Common myeloid progenitor, CD34-positive (primary cell): ENCODE measurements at regions not wholly inside any gene's neighbourhood (a gene's known extent, or its start where the extent isn't known, plus 50 kb on each side); places are given as distances from the start of the nearest gene placed in this dataset.

Experiments
- CTCF ChIA-PET: fragments of 350-600 bp; sonication (Branson Sonifier 250); formaldehyde crosslinking; loops from one replicate; lab custom pipeline; 2021; ENCODE audit warnings: antibody characterized with exemption; lab: Charles Lee
- POLR2A ChIA-PET: fragments of 350-600 bp; sonication (Branson Sonifier 250); formaldehyde crosslinking; loops from one replicate; lab custom pipeline; 2021; ENCODE audit warnings: antibody characterized with exemption; lab: Charles Lee
- DNase-seq, 3 donors: peaks; one replicate each; pipeline versions ENCODE4 v3.0.0 to v3.0.0-alpha.2; 2013
- H3K27ac ChIP-seq, 2 experiments: 1 replicate in 1 of 2; 2 replicates in 1 of 2; pipeline ENCODE4 v1.7.0; 2013; ENCODE audit warnings: inconsistent platforms in 2 of 2, low read length in 2 of 2, mild to moderate bottlenecking in 2 of 2, low read depth in 1 of 2, moderate library complexity in 1 of 2; ENCODE audit not compliant: severe bottlenecking in 2 of 2, insufficient read depth in 1 of 2, poor library complexity in 1 of 2
- H3K27me3 ChIP-seq, 5 experiments: replicated peaks in 2 of 5; 1 replicate in 3 of 5; 2 replicates in 2 of 5; pipeline versions ENCODE4 v1.6.1 to v1.7.0; 2013; ENCODE audit warnings: low read length in 4 of 5, mild to moderate bottlenecking in 2 of 5, moderate library complexity in 2 of 5, inconsistent platforms in 1 of 5; ENCODE audit not compliant: insufficient read depth in 5 of 5, control insufficient read depth in 4 of 5
- H3K36me3 ChIP-seq, 4 experiments: 1 replicate in 2 of 4; 2 replicates in 2 of 4; pipeline versions ENCODE4 v1.6.1 to v1.7.0; 2013; ENCODE audit warnings: low read length in 3 of 4, control low read depth in 1 of 4, mild to moderate bottlenecking in 1 of 4; ENCODE audit not compliant: control insufficient read depth in 4 of 4, insufficient read depth in 4 of 4
- H3K4me1 ChIP-seq, 4 experiments: 1 replicate in 3 of 4; 2 replicates in 1 of 4; pipeline versions ENCODE4 v1.6.1 to v1.7.1; 2013; ENCODE audit warnings: low read length in 3 of 4, mild to moderate bottlenecking in 3 of 4, control low read depth in 1 of 4, inconsistent platforms in 1 of 4, moderate library complexity in 1 of 4; ENCODE audit not compliant: control insufficient read depth in 4 of 4, insufficient read depth in 4 of 4; ENCODE audit errors: control extremely low read depth in 1 of 4
- H3K4me3 ChIP-seq, 7 experiments: 1 replicate in 4 of 7; 2 replicates in 3 of 7; pipeline versions ENCODE4 v1.5.1 to v1.7.0; 2013; ENCODE audit warnings: mild to moderate bottlenecking in 7 of 7, low read length in 6 of 7, moderate library complexity in 6 of 7, inconsistent platforms in 2 of 7, low read depth in 2 of 7, control low read depth in 1 of 7; ENCODE audit not compliant: insufficient read depth in 4 of 7, control insufficient read depth in 1 of 7; ENCODE audit errors: extremely low read depth in 1 of 7
- H3K9me3 ChIP-seq, 5 experiments: 1 replicate in 4 of 5; 2 replicates in 1 of 5; pipeline versions ENCODE4 v1.6.1 to v1.7.1; 2013; ENCODE audit warnings: low read length in 4 of 5, mild to moderate bottlenecking in 2 of 5, inconsistent platforms in 1 of 5, low read depth in 1 of 5, moderate library complexity in 1 of 5; ENCODE audit not compliant: control insufficient read depth in 4 of 5, insufficient read depth in 2 of 5; ENCODE audit errors: control extremely low read depth in 1 of 5
- WGBS: methylation state at CpG from one replicate; pipeline ENCODE4 v1.1.5; 2013; ENCODE audit not compliant: insufficient coverage; 5-methylcytosine and 5-hydroxymethylcytosine counted together

DNA sequence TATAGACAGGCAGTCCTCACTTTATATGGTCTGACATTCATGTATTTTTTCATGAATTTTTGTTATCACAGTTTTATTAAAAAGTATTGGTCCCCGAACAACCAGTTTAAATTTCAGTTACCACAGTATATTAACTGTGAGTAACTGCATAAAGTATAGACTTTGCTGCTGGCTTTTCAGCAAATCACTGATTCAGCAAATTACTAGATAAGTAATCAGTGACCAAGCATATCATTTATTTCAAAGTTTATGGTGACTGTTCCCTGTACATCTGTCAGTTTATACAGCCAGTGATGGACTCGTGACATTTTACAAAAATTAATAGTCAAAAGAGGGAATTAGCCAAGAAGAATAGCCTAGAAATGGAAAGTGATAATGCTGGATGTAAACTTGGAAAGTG, 266.7 kb upstream of the CHRM2 start:
- no peaks in the 10 kb centered on the region for H3K36me3 ChIP-seq
- H3K27me3 ChIP-seq, result no peaks in the 10 kb centered on the region
- H3K4me3 ChIP-seq, result no peak overlapping the region
- CTCF ChIA-PET, result no interaction called here
- POLR2A ChIA-PET, result no interaction called here
- H3K27ac ChIP-seq, result no peak overlapping the region
- no peaks in the 10 kb centered on the region for H3K4me1 ChIP-seq
- DNase-seq, result no peak
- no peaks in the 10 kb centered on the region for H3K9me3 ChIP-seq
- 88% methylated on average over 1 of the region's 2 CpGs for WGBS

DNA sequence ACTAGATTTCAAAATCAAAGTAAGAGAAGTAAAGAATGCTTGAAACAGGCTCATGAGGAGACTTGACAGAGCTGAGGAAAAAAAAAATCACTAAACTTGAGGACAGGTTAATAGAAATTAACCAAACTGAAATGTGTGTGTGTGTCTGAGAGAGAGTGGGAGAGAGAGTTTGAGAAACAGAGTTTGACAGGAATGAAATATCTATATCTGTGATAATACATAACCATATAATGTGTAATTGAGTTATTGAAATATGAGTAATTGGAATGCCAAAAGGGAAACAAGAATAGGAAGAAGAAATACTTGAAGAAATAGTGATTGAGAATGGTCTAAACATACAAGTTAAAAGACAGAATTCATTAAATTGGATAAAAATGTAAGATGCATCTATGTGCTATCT, 268.0 kb upstream of the CHRM2 start:
- ChIA-PET CTCF (no interaction called here), POLR2A (no interaction called here)
- no peak overlapping the region for H3K4me3 ChIP-seq
- no peaks in the 10 kb centered on the region for H3K36me3 ChIP-seq
- no peaks in the 10 kb centered on the region for H3K9me3 ChIP-seq
- no peaks in the 10 kb centered on the region for H3K4me1 ChIP-seq
- no peak overlapping the region for H3K27ac ChIP-seq
- no peaks in the 10 kb centered on the region for H3K27me3 ChIP-seq
- no peak for DNase-seq

DNA sequence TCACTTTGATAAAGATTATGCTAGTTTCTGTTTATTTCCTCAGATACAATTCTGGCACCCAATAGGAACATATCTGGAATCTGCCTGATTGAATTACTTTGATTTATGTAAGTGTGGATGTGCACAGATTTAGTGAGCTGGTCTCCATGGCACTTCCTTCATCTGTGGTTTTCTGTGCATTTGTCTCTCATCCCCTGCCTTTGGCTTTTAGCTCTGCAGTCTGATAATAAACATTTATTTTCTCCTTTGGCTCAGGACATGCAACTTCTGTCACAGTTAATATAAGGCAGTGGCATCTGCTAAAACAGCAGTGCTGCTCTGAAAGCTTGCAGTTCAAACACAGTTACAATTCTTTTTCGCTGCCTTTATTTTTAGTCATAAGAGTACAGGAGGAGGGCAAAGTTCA, 273.7 kb upstream of the CHRM2 start:
- no peak overlapping the region for H3K27ac ChIP-seq
- ChIA-PET POLR2A (no interaction called here), CTCF (no interaction called here)
- no peaks in the 10 kb centered on the region for H3K4me1 ChIP-seq
- no peak overlapping the region for H3K4me3 ChIP-seq
- no peaks in the 10 kb centered on the region for H3K27me3 ChIP-seq
- H3K36me3 ChIP-seq, result no peaks in the 10 kb centered on the region
- no CpG with 5 or more reads among the region's 1 CpG for WGBS
- no peaks in the 10 kb centered on the region for H3K9me3 ChIP-seq
- no peak for DNase-seq

DNA sequence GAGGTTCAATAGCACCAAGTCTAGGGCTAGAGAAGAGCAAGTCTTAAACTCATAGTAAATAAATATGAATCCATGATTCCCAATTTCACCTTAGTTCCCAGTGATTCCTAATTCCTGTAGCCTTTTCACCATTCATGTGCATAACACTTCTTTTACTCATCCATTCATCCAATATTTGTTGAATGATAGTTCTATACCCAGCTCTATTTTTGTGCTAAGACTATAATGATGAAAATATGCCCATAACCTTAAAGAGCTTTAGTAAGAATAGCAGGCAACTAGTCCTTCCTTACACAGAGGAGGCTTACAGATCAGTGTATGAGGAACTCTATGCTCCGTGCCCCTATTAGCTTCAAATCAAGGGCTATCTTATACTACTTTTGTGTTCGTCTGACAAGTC, 280.2 kb upstream of the CHRM2 start:
- no peak for DNase-seq
- Histone ChIP-seq H3K27me3 (no peaks in the 10 kb centered on the region), H3K9me3 (no peaks in the 10 kb centered on the region), H3K27ac (no peak overlapping the region), H3K4me3 (no peak overlapping the region), H3K36me3 (no peaks in the 10 kb centered on the region), H3K4me1 (no peaks in the 10 kb centered on the region)
- ChIA-PET POLR2A (no interaction called here), CTCF (no interaction called here)
- 100% methylated on average over 2 of the region's 2 CpGs for WGBS

DNA sequence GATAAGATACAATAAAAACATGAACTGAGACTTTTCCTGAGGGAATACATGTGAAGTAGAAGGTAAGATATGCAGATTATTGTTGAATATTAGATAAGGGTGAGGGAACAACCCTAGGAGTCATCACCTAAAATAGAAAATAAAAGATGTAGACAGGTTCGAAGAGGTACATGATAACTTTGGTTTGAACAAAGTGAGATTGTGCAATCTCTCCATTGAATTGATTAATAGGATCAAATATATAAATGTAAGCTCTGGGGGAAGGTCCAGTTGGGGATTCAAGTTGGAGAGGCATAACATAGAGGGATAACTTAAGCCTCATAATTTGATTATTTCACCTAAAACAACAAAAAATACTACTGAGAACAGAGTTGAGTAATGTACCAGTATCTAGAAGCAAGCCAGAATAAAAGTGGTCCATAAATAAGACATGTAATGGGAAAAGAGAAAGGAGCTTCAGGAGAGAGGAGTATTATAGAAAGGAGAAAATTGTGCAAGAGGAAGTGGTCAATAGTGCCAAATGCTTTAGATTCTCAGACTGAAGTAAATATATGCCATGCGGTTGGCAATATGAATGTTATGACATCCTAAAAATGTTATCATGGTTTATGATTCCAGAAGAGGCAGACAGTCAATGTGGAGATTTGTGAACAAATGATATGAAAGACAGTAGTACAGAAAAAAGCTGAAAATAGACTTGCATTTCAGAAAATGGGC, 282.3 kb upstream of the CHRM2 start:
- WGBS, result 91% methylated on average over 1 of the region's 2 CpGs
- POLR2A ChIA-PET, result no interaction called here
- DNase-seq, result no peak

DNA sequence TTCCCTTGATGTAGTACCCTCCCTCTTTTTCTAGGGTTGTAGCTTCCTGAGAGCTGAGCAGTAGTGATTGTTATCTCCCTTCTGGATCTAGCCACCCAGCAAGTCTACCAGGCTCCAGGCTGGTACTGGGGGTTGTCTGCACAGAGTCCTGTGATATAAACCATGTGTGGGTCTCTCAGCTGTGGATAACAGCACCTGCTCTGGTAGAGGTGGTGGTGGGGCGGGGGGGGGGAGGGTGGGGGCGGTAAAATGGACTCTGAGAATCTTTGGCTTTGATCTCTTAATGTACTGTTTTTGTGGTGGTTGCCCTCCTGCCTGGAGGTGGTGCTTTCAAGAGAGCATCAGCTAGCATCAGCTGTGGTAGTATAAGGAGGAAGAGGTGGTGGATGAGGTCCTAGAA, 302.0 kb upstream of the CHRM2 start:
- POLR2A ChIA-PET, result no interaction called here

More for the DNA sequence above, 282.3 kb upstream of the CHRM2 start:
- H3K4me3 ChIP-seq, result no peak overlapping the region
- H3K27ac ChIP-seq, result no peak overlapping the region
- CTCF ChIA-PET, result no interaction called here
- H3K4me1 ChIP-seq, result no peaks in the 10 kb centered on the region
- H3K9me3 ChIP-seq, result no peaks in the 10 kb centered on the region
- H3K36me3 ChIP-seq, result no peaks in the 10 kb centered on the region
- no peaks in the 10 kb centered on the region for H3K27me3 ChIP-seq

DNA sequence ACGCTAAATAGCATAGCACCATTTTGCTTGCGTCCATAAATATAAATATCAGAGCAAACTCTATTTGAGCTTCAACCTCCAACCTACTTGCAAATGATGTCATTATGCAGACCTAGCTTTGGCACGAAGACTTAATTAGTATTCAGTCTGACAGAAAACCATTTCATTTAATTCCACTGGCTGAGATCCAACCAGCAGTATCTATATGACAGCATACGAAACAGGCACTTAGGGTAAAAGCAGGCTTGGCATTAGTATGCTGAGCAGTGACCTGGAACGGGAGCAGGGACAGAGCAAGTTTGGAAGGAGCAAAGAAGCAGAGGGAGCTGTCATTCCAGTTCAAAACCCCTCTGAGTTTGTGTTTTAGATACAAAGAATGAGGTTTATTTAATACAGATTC, 312.5 kb upstream of the CHRM2 start:
- Histone ChIP-seq H3K36me3 (no peaks in the 10 kb centered on the region), H3K4me1 (no peaks in the 10 kb centered on the region), H3K27ac (no peak overlapping the region), H3K9me3 (no peaks in the 10 kb centered on the region), H3K4me3 (no peak overlapping the region), H3K27me3 (no peaks in the 10 kb centered on the region)
- ChIA-PET CTCF (no interaction called here), POLR2A (no interaction called here)
- 83% methylated on average over 5 of the region's 5 CpGs for WGBS
- no peak for DNase-seq

More for the DNA sequence above, 302.0 kb upstream of the CHRM2 start:
- Histone ChIP-seq H3K4me1 (no peaks in the 10 kb centered on the region), H3K36me3 (no peaks in the 10 kb centered on the region), H3K27ac (no peak overlapping the region), H3K9me3 (no peaks in the 10 kb centered on the region), H3K27me3 (no peaks in the 10 kb centered on the region), H3K4me3 (no peak overlapping the region)
- CTCF ChIA-PET, result no interaction called here
- no CpG with 5 or more reads among the region's 2 CpGs for WGBS
- no peak for DNase-seq
